GM12892 (cell line): ENCODE measurements at regions not wholly inside any gene's neighbourhood (a gene's known extent, or its start where the extent isn't known, plus 50 kb on each side); places are given as distances from the start of the nearest gene placed in this dataset.

Experiments used
- POLR2A ChIP-seq: IDR thresholded peaks from 2 replicates; pipeline ENCODE4 v1.6.1; 2011; ENCODE audit warnings: low read depth, low read length, control low read depth
- POLR2AphosphoS5 ChIP-seq: IDR thresholded peaks from 2 replicates; pipeline ENCODE4 v1.6.1; 2011; ENCODE audit warnings: low read depth, low read length, control low read depth

DNA sequence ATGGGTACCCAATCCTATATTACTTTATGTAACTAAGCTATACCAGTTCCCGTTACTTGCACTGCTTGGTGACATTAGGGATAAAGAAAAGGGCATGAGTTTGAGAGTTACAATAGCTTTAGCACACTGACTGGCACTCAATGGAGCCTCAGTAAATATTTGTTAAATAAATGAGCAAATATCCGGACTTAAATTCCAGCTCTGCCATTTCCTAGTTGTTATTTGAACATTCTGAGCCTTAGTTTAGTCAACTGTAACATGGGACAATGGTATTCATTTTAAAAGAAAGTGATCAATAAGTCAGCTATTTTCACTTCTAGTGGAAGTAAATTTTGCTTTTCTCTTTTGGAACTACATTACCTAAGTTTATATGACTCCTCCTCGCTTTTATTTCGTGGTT, 198.7 kb downstream of the ZC3H11B start:
- TF ChIP-seq POLR2AphosphoS5 (no peak), POLR2A (no peak)
